ENCODE measurements at regions not wholly inside any gene's neighbourhood (a gene's known extent, or its start where the extent isn't known, plus 50 kb on each side); places are given as distances from the start of the nearest gene placed in this dataset.

GRCh38 chr18:45551142-45551815 lies 64.0 kb upstream of the SLC14A2 start:
- TF ChIP-seq, protein P1, sequence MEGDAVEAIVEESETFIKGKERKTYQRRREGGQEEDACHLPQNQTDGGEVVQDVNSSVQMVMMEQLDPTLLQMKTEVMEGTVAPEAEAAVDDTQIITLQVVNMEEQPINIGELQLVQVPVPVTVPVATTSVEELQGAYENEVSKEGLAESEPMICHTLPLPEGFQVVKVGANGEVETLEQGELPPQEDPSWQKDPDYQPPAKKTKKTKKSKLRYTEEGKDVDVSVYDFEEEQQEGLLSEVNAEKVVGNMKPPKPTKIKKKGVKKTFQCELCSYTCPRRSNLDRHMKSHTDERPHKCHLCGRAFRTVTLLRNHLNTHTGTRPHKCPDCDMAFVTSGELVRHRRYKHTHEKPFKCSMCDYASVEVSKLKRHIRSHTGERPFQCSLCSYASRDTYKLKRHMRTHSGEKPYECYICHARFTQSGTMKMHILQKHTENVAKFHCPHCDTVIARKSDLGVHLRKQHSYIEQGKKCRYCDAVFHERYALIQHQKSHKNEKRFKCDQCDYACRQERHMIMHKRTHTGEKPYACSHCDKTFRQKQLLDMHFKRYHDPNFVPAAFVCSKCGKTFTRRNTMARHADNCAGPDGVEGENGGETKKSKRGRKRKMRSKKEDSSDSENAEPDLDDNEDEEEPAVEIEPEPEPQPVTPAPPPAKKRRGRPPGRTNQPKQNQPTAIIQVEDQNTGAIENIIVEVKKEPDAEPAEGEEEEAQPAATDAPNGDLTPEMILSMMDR (conservative IDR thresholded peaks at IDR 0.05; ENCODE audit: low read depth, low read length), result no peak
- TF ChIP-seq, protein P2, sequence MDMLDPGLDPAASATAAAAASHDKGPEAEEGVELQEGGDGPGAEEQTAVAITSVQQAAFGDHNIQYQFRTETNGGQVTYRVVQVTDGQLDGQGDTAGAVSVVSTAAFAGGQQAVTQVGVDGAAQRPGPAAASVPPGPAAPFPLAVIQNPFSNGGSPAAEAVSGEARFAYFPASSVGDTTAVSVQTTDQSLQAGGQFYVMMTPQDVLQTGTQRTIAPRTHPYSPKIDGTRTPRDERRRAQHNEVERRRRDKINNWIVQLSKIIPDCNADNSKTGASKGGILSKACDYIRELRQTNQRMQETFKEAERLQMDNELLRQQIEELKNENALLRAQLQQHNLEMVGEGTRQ (IDR thresholded peaks at IDR 0.05; ENCODE audit: low read depth, low read length), result no peak

Data from IMR-90 (cell line).